Gastrocnemius medialis (tissue), 4 donors: ENCODE measurements at regions not wholly inside any gene's neighbourhood (a gene's known extent, or its start where the extent isn't known, plus 50 kb on each side); places are given as distances from the start of the nearest gene placed in this dataset.

Experiments
- ATAC-seq, 2 donors: fragments of 150-250 bp; one replicate each; pipeline ENCODE4 v1.9.1; 2016
- DNase-seq, 2 donors: peaks; one replicate each; pipeline ENCODE4 v3.0.0-alpha.2; 2019
- H3K27ac ChIP-seq, 4 donors: fragments of 200-600 bp; sonication (generic); 1 replicate in 1 of 4; 2 replicates in 3 of 4; pipeline ENCODE4 v1.5.1; 2016 to 2018; ENCODE audit warnings: mild to moderate bottlenecking in 2 of 4, moderate library complexity in 1 of 4
- H3K27me3 ChIP-seq, 3 donors: fragments of 200-600 bp; sonication (generic) in 2 of 3; 1 replicate in 1 of 3; 2 replicates in 2 of 3; pipeline versions ENCODE4 v1.5.1 to v1.6.0; 2016 to 2019; ENCODE audit warnings: mild to moderate bottlenecking in 1 of 3, moderate library complexity in 1 of 3
- H3K36me3 ChIP-seq, 2 donors: fragments of 200-600 bp; sonication (generic) in 1 of 2; one replicate each; pipeline ENCODE4 v1.5.1; 2017 to 2018
- H3K4me1 ChIP-seq, 2 donors: fragments of 200-600 bp; sonication (generic) in 1 of 2; one replicate each; pipeline ENCODE4 v1.5.1; 2016 to 2017; ENCODE audit warnings: mild to moderate bottlenecking in 2 of 2
- H3K4me3 ChIP-seq, 4 donors: fragments of 200-600 bp; sonication (generic) in 3 of 4; 1 replicate in 1 of 4; 2 replicates in 3 of 4; pipeline ENCODE4 v1.5.1; 2016 to 2019; ENCODE audit warnings: mild to moderate bottlenecking in 2 of 4
- H3K9me3 ChIP-seq, 3 donors: fragments of 200-600 bp; sonication (generic) in 2 of 3; 1 replicate in 1 of 3; 2 replicates in 2 of 3; pipeline ENCODE4 v1.5.1; 2016 to 2019
- POLR2A ChIP-seq, 2 donors: fragments of 450-650 bp; IDR thresholded peaks; one replicate each; pipeline ENCODE4 v1.6.1; 2017; ENCODE audit warnings: antibody characterized with exemption in 2 of 2, mild to moderate bottlenecking in 2 of 2, moderate library complexity in 2 of 2
- in situ Hi-C, 4 donors: fragments of 200-750 bp; cut with MboI; loops; one replicate each; pipeline versions ENCODE4 v1.15.0 to v1.8.0; 2017; ENCODE audit warnings: low sequenced_read_pairs in 4 of 4
- intact Hi-C: fragments of 100-400 bp; cut with DNase I; formaldehyde crosslinking; loops from one replicate; pipeline ENCODE4 v1.15.1; 2023; ENCODE audit warnings: low total_unique reads
- TF ChIP-seq, protein P1 (sequence below), 5 experiments: fragments of 450-650 bp in 3 of 5; fragments of 200-600 bp in 2 of 5; sonication (generic) in 2 of 5; IDR thresholded peaks in 4 of 5; conservative IDR thresholded peaks in 1 of 5; 1 replicate in 4 of 5; 2 replicates in 1 of 5; pipeline ENCODE4 v1.5.1; 2016 to 2019; ENCODE audit warnings: antibody characterized with exemption in 5 of 5, mild to moderate bottlenecking in 3 of 5, moderate library complexity in 3 of 5

DNA sequence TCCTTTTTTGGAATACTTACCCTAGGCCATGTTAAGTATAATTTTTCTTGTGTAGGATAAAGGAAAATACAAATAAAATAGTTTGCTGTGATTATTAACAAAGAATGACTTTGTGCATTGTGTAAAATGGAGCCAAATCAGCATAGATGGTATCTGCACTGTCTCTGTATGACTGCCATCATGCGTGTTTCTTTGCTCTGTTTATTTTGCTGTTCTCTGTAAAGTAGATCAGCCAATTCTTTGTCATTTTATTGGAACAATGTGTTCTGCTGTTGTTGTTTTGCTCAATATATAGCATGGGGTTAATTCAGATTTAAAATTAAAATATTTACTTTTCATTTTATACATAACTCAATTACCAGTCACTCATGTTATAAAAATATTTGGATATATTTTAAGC, 181.3 kb upstream of the UBE2E3 start:
- Histone ChIP-seq H3K4me1 (no peaks in the 10 kb centered on the region), H3K4me3 (no peak overlapping the region), H3K9me3 (no peaks in the 10 kb centered on the region), H3K36me3 (no peaks in the 10 kb centered on the region), H3K27me3 (no peaks in the 10 kb centered on the region), H3K27ac (no peak overlapping the region)
- ATAC-seq = no peak
- in situ Hi-C loops = no loop called here
- intact Hi-C loops = no loop called here
- TF ChIP-seq POLR2A (IDR thresholded peaks at IDR 0.05) = no peak
- TF ChIP-seq, protein P1, sequence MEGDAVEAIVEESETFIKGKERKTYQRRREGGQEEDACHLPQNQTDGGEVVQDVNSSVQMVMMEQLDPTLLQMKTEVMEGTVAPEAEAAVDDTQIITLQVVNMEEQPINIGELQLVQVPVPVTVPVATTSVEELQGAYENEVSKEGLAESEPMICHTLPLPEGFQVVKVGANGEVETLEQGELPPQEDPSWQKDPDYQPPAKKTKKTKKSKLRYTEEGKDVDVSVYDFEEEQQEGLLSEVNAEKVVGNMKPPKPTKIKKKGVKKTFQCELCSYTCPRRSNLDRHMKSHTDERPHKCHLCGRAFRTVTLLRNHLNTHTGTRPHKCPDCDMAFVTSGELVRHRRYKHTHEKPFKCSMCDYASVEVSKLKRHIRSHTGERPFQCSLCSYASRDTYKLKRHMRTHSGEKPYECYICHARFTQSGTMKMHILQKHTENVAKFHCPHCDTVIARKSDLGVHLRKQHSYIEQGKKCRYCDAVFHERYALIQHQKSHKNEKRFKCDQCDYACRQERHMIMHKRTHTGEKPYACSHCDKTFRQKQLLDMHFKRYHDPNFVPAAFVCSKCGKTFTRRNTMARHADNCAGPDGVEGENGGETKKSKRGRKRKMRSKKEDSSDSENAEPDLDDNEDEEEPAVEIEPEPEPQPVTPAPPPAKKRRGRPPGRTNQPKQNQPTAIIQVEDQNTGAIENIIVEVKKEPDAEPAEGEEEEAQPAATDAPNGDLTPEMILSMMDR (IDR thresholded peaks at IDR 0.05 in 4 of 5, conservative IDR thresholded peaks at IDR 0.05 in 1 of 5) = no peak
- DNase-seq = no peak

DNA sequence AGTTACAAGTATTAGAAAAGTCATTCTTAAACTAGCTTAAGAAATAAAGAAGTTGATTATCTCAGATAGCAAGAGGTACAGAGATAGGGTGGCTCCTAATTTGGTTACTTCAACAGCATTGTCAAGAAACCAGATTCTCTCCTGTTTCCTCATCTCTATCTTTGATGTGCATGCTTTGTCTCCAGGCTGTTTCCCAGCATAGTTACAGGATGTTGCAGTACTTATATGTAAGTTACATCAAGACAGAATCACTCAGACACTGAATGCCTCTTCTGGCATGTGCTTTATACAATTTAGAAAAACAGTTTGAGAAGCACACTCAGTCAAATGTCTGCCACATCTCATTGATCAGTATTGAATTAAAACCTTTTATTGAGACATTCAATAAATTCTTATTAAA, 189.5 kb upstream of the UBE2E3 start:
- Histone ChIP-seq H3K36me3 (no peaks in the 10 kb centered on the region), H3K27ac (no peak overlapping the region), H3K4me1 (no peaks in the 10 kb centered on the region), H3K4me3 (no peak overlapping the region), H3K9me3 (no peaks in the 10 kb centered on the region), H3K27me3 (no peaks in the 10 kb centered on the region)
- intact Hi-C loops (no loop called here), in situ Hi-C loops (no loop called here)
- ATAC-seq (no peak), DNase-seq (no peak)
- TF ChIP-seq POLR2A (IDR thresholded peaks at IDR 0.05) = no peak
- TF ChIP-seq, protein P1 (IDR thresholded peaks at IDR 0.05 in 4 of 5, conservative IDR thresholded peaks at IDR 0.05 in 1 of 5) = no peak

DNA sequence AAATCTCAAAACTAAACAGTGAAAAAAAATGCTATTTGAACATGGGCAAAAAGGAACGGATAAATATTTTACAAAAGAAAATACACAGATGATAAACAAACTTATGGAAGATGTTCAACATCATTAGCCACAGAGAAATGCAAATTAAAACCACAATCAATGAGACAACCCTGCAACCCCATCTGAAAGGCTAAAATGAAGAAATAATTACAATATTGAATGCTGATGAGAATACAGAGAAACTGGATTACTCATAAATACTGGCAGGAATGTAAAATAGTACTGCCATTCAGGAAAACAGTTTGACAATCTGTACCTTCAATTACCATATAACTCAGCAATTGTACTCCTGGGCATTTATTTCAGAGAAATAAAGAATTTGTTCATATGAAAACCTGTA, 193.1 kb upstream of the UBE2E3 start:
- H3K36me3 ChIP-seq = no peaks in the 10 kb centered on the region
- no peaks in the 10 kb centered on the region for H3K4me1 ChIP-seq
- no peaks in the 10 kb centered on the region for H3K27me3 ChIP-seq
- DNase-seq (no peak), ATAC-seq (no peak)
- no peak overlapping the region for H3K4me3 ChIP-seq
- in situ Hi-C loops (no loop called here), intact Hi-C loops (no loop called here)
- H3K27ac ChIP-seq = no peak overlapping the region
- no peaks in the 10 kb centered on the region for H3K9me3 ChIP-seq
- TF ChIP-seq, protein P1 (IDR thresholded peaks at IDR 0.05 in 4 of 5, conservative IDR thresholded peaks at IDR 0.05 in 1 of 5) = no peak
- TF ChIP-seq POLR2A (IDR thresholded peaks at IDR 0.05) = no peak

DNA sequence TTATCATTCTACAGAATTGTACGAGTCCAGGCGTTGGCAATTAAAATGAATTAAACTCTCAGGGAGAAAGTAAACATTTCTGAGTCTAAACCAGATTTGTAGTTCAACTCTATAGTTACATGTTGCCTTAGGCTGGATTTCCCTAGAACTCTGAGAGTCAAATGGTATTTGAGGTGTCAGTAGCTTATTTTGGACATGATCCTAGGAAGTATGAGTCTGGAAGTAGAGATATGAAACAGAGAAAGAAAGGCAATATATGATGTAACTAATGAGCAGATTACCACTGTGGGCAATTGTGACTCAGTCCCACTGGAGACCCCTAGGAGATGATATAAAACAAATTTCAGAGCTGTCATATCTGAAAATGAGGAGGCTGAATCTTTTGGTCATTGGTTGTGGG, 199.1 kb upstream of the UBE2E3 start:
- Histone ChIP-seq H3K27ac (no peak overlapping the region), H3K4me1 (peaks cover 0 to 6% of the 10 kb centered on the region in 2 donors), H3K4me3 (no peak overlapping the region), H3K36me3 (no peaks in the 10 kb centered on the region), H3K9me3 (no peaks in the 10 kb centered on the region), H3K27me3 (no peaks in the 10 kb centered on the region)
- TF ChIP-seq, protein P1 (IDR thresholded peaks at IDR 0.05 in 4 of 5, conservative IDR thresholded peaks at IDR 0.05 in 1 of 5) = no peak
- TF ChIP-seq POLR2A (IDR thresholded peaks at IDR 0.05) = no peak
- no peak for ATAC-seq
- no peak for DNase-seq
- intact Hi-C loops (no loop called here), in situ Hi-C loops (no loop called here)

DNA sequence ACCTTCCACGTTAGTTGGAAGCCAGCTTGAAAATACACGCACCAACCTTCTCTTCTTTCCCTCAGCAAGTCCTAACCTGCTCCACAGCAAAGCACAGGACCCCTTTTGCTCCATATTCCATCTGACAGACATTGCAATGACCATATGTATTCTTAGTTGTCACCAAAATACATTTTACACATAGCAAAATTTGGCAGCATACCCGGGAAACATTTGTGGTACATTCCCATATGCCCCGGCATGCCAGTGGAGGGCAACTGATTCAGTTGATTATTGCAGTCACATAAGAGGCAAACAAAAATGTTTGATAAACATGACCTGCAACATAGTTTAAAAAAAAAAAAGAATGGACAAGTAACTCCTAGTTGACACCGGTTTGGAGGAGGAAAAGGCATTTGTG, 202.1 kb upstream of the UBE2E3 start:
- no peak overlapping the region for H3K4me3 ChIP-seq
- no peak for DNase-seq
- H3K9me3 ChIP-seq = no peaks in the 10 kb centered on the region
- intact Hi-C loops (no loop called here), in situ Hi-C loops (no loop called here)
- no peaks in the 10 kb centered on the region for H3K36me3 ChIP-seq
- TF ChIP-seq POLR2A (IDR thresholded peaks at IDR 0.05) = no peak
- TF ChIP-seq, protein P1 (IDR thresholded peaks at IDR 0.05 in 4 of 5, conservative IDR thresholded peaks at IDR 0.05 in 1 of 5) = no peak
- H3K27me3 ChIP-seq = no peaks in the 10 kb centered on the region
- H3K4me1 ChIP-seq = peaks cover 0 to 6% of the 10 kb centered on the region in 2 donors
- no peak overlapping the region for H3K27ac ChIP-seq
- no peak for ATAC-seq
